Mucosa of rectum (tissue), 2 donors: ENCODE measurements at regions not wholly inside any gene's neighbourhood (a gene's known extent, or its start where the extent isn't known, plus 50 kb on each side); places are given as distances from the start of the nearest gene placed in this dataset.

ENCODE experiments used
- H3K27ac ChIP-seq, 2 donors: one replicate each; pipeline ENCODE4 v1.7.0; 2013; ENCODE audit warnings: inconsistent platforms in 2 of 2, low read depth in 2 of 2, low read length in 2 of 2
- H3K27me3 ChIP-seq, 2 donors: one replicate each; pipeline ENCODE4 v1.7.0; 2013; ENCODE audit warnings: low read length in 2 of 2; ENCODE audit not compliant: control insufficient read depth in 2 of 2, insufficient read depth in 2 of 2
- H3K36me3 ChIP-seq, 2 donors: one replicate each; pipeline ENCODE4 v1.7.0; 2013; ENCODE audit warnings: low read length in 2 of 2; ENCODE audit not compliant: control insufficient read depth in 2 of 2, insufficient read depth in 2 of 2
- H3K4me1 ChIP-seq, 2 donors: one replicate each; pipeline ENCODE4 v1.7.0; 2013; ENCODE audit warnings: low read length in 2 of 2, mild to moderate bottlenecking in 1 of 2; ENCODE audit not compliant: control insufficient read depth in 2 of 2, insufficient read depth in 2 of 2
- H3K4me3 ChIP-seq, 2 donors: one replicate each; pipeline ENCODE4 v1.7.0; 2013; ENCODE audit warnings: low read length in 2 of 2
- H3K9ac ChIP-seq, 2 donors: one replicate each; pipeline ENCODE4 v1.7.0; 2013; ENCODE audit warnings: low read length in 2 of 2, low read depth in 1 of 2, mild to moderate bottlenecking in 1 of 2
- H3K9me3 ChIP-seq, 2 donors: one replicate each; pipeline ENCODE4 v1.7.0; 2013; ENCODE audit warnings: low read length in 2 of 2; ENCODE audit not compliant: control insufficient read depth in 2 of 2
- donor health status: healthy.
- donor health status: Normal muscosa, but diverticular disease.

GRCh38 chr12:91825999-91826398, 319.6 kb downstream of the BTG1 start:
- no peak overlapping the region for H3K27ac ChIP-seq
- H3K36me3 ChIP-seq: no peaks in the 10 kb centered on the region
- no peak overlapping the region for H3K4me3 ChIP-seq
- H3K27me3 ChIP-seq: no peaks in the 10 kb centered on the region
- H3K9me3 ChIP-seq: no peaks in the 10 kb centered on the region
- H3K4me1 ChIP-seq: no peaks in the 10 kb centered on the region
- no peak overlapping the region for H3K9ac ChIP-seq

- no peaks in the 10 kb centered on the region for H3K9me3 ChIP-seq
- no peaks in the 10 kb centered on the region for H3K36me3 ChIP-seq
- no peaks in the 10 kb centered on the region for H3K4me1 ChIP-seq
- no peak overlapping the region for H3K27ac ChIP-seq
- no peak overlapping the region for H3K9ac ChIP-seq
- H3K27me3 ChIP-seq: no peaks in the 10 kb centered on the region
- no peak overlapping the region for H3K4me3 ChIP-seq
Measured at GRCh38 chr12:91824991-91825390, 320.7 kb downstream of the BTG1 start.

GRCh38 chr12:91819132-91819447, 326.6 kb downstream of the BTG1 start:
- H3K36me3 ChIP-seq: no peaks in the 10 kb centered on the region
- H3K27me3 ChIP-seq: no peaks in the 10 kb centered on the region
- H3K9ac ChIP-seq: no peak overlapping the region
- H3K4me3 ChIP-seq: no peak overlapping the region
- no peak overlapping the region for H3K27ac ChIP-seq
- H3K9me3 ChIP-seq: no peaks in the 10 kb centered on the region
- H3K4me1 ChIP-seq: no peaks in the 10 kb centered on the region

- Histone ChIP-seq H3K36me3 (no peaks in the 10 kb centered on the region), H3K9me3 (no peaks in the 10 kb centered on the region), H3K4me1 (no peaks in the 10 kb centered on the region), H3K9ac (no peak overlapping the region), H3K27ac (no peak overlapping the region), H3K27me3 (no peaks in the 10 kb centered on the region), H3K4me3 (no peak overlapping the region)
Measured at GRCh38 chr12:91818227-91819131, 327.2 kb downstream of the BTG1 start.

- Histone ChIP-seq H3K27me3 (no peaks in the 10 kb centered on the region), H3K27ac (no peak overlapping the region), H3K4me3 (no peak overlapping the region), H3K36me3 (no peaks in the 10 kb centered on the region), H3K9me3 (no peaks in the 10 kb centered on the region), H3K9ac (no peak overlapping the region), H3K4me1 (no peaks in the 10 kb centered on the region)
Measured at GRCh38 chr12:91817517-91817916, 328.1 kb downstream of the BTG1 start.

GRCh38 chr12:91813701-91814100, 331.9 kb downstream of the BTG1 start:
- Histone ChIP-seq H3K9me3 (no peaks in the 10 kb centered on the region), H3K4me3 (no peak overlapping the region), H3K27me3 (no peaks in the 10 kb centered on the region), H3K36me3 (no peaks in the 10 kb centered on the region), H3K9ac (no peak overlapping the region), H3K27ac (no peak overlapping the region), H3K4me1 (no peaks in the 10 kb centered on the region)

GRCh38 chr12:91811481-91812287, 334.0 kb downstream of the BTG1 start:
- Histone ChIP-seq H3K36me3 (no peaks in the 10 kb centered on the region), H3K4me1 (no peaks in the 10 kb centered on the region), H3K27ac (no peak overlapping the region), H3K9ac (no peak overlapping the region), H3K27me3 (no peaks in the 10 kb centered on the region), H3K9me3 (peaks cover 0 to 4% of the 10 kb centered on the region in 2 donors), H3K4me3 (no peak overlapping the region)

- H3K27me3 ChIP-seq: no peaks in the 10 kb centered on the region
- H3K9ac ChIP-seq: no peak overlapping the region
- no peak overlapping the region for H3K27ac ChIP-seq
- H3K36me3 ChIP-seq: no peaks in the 10 kb centered on the region
- no peak overlapping the region for H3K4me3 ChIP-seq
- peaks cover 0 to 6% of the 10 kb centered on the region in 2 donors for H3K9me3 ChIP-seq
- H3K4me1 ChIP-seq: no peaks in the 10 kb centered on the region
Measured at GRCh38 chr12:91810531-91811451, 334.9 kb downstream of the BTG1 start.

- Histone ChIP-seq H3K27ac (no peak overlapping the region), H3K27me3 (no peaks in the 10 kb centered on the region), H3K36me3 (no peaks in the 10 kb centered on the region), H3K4me1 (no peaks in the 10 kb centered on the region), H3K4me3 (no peak overlapping the region), H3K9me3 (peaks cover 0 to 6% of the 10 kb centered on the region in 2 donors), H3K9ac (no peak overlapping the region)
Measured at GRCh38 chr12:91810077-91810476, 335.6 kb downstream of the BTG1 start.
